Midbrain (tissue), 1 donor: ENCODE measurements at regions not wholly inside any gene's neighbourhood (a gene's known extent, or its start where the extent isn't known, plus 50 kb on each side); places are given as distances from the start of the nearest gene placed in this dataset.
"Not testable (repeated sequence)": the region's sequence is repeated elsewhere in the genome, so short reads cannot be mapped to it uniquely, and the experiment has no call there.

Experiments
- DNase-seq: peaks from one replicate; lab custom pipeline; 2025; lab: John Stamatoyannopoulos, UW

DNA sequence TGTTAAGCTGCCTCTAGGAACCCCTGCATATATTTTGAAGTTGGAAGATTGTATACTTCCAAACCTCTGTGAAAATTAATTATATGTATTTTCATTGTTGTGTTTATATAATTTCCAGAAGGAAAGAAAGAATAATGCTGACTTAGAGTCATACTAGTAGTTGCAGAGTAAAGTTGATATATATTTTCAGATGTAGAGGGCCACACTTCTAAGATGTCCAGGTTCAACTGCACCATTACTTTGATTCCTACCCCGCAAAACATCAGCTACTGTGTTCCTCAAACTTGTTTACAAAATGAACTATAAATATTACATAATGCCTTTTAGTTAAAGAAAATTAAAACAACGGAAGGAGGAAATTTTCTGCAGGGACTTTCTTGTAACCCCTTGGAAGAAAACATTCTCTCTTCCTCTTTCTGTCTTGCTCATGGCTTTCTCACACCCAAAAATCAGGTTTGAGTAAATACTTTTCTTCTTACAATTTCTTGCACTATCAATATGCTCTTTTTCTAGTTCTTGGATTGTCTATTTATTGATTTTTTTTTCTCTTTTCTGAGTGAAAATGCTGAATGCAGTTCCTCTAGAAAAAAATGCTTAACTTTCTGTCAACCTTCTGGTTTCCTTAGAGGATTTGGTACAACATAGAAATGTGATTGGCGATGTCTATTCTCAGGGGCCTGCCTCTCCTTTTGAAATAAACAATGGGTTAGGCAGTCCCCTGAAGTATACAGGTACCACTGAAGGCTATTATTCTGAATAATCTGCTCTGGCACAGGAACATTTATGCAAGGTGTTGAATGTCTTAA is 867.8 kb downstream of the TTLL7 start:
- DNase-seq, result no peak

GRCh38 chr1:83129107-83129506 is 869.8 kb downstream of the TTLL7 start:
- no peak for DNase-seq

GRCh38 chr1:83125456-83125855 is 873.5 kb downstream of the TTLL7 start:
- no peak for DNase-seq

GRCh38 chr1:83123019-83123418 is 875.9 kb downstream of the TTLL7 start:
- DNase-seq, result no peak

- no peak for DNase-seq
These were observed 880.5 kb downstream of the TTLL7 start for GRCh38 chr1:83118472-83118871.

- not testable (repeated sequence) for DNase-seq
These were observed 881.9 kb downstream of the TTLL7 start for GRCh38 chr1:83117030-83117429.

DNA sequence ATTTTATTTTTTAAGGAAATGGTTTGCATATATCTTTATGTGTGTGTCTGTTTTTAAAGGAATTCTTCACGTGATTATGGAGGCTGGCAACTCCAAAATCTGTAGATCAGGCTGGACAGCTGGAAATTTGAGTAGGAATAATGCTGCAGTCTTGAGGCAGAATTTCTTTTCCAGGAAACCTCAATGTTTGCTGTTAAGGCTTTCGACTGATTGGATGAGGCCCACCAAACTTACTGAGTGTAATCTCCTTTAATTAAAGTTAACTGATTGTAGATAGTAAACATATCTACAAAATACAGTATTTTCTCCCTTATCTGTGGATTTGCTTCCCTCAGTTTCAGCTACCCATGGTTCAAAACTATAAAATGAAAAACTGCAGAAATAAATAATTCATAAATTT is 883.1 kb downstream of the TTLL7 start:
- DNase-seq, result no peak

GRCh38 chr1:83114136-83114834 is 884.6 kb downstream of the TTLL7 start:
- no peak for DNase-seq

GRCh38 chr1:83113652-83114051 is 885.3 kb downstream of the TTLL7 start:
- DNase-seq, result no peak

- no peak for DNase-seq
These were observed 886.6 kb downstream of the TTLL7 start for GRCh38 chr1:83112248-83112885.

DNA sequence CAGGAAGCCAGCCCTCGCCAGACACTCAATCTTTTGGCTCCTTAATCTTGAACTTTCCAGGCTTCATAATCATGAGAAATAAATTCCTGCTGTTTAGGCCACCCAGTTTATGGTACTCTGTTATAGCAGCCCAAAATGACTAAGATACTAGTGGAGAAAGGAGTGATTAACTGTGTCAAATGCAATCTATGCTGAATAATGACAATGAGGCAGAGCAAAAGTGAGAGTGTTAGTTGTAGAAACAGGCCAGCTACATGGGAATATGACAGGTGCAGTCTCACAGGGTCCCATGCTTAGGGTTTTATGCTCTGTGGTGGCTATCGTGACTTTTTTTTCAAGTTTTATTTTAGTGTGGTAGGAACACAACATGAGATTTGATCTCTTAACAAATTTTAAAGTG is 888.8 kb downstream of the TTLL7 start:
- no peak for DNase-seq

DNA sequence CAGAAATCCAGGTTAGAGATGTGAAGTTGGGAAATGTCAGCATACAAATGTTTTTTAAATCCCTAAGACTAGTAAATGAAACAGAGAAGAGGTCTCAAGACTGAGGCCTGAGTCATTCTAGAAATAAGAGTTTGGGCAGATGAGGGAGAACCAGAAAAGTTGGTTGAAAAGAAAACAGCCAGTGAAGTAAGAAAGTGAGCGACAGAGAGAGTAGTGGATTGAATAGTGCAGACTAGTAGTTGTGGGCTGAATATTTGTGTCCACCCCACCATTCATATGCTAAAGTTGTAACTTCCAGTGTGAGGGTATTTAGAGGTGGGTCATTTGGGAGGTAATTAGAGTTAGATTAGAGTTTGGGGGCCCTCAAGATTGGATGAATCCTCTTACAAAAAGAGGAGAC is 889.2 kb downstream of the TTLL7 start:
- no peak for DNase-seq

DNA sequence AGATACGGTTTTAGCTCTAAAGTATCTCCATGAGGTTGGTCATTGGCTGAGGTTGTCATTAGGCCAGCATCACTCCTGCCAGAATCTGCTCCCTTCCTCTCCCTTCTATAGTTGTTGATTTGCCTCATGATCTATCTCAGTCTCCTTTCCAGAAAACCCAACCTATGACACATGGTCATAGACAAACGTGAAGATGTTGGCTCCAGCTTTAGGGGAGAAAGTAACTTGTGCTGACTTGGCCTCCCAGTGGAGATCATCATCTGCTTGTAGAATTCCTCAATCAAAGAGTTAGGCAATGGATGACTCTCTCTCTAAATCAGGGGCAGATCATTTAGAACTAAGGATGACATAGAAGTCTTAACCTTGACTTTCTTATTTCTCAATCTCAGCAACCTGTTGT is 894.4 kb downstream of the TTLL7 start:
- DNase-seq, result no peak

DNA sequence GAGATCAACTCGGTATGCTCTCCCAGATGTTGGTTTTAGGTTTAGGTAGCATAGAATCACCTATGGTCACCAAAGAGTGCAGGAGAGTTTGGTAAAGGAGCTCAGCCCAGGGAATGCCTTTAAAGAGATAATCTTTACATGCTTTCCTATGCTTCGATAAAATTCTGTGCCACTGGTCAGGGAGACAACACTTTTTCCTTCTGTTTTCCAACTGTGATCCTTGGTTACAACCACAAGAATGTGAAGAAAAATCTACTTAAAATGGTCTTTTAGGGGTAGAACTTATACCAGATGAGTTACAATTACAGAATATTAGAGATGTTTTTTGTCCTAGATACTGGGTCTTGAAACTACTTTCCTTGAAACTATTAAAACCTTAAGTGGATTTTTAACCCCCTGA is 895.6 kb downstream of the TTLL7 start:
- no peak for DNase-seq

DNA sequence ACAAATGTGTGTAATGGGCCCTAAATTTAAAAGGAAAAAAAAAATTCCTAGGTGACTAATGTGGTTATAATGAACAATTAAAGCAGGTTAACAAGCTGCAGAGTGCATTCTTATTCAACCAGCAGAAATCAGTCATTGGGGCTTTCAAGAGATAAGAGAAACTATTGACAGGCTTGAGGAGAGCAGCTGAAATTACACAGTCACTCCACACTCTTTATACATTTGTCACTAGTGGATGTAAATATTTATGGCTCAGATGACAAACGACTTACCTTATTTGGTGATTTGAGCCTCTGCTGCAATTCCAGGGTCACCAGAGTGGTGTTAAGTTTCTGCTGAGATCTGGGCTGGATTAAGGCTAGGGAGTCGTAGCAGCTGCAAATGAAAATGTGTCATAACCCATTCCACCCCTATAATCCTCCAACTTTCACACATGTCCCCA is 896.3 kb downstream of the TTLL7 start:
- no peak for DNase-seq

GRCh38 chr1:83101406-83101805 is 897.5 kb downstream of the TTLL7 start:
- no peak for DNase-seq

DNA sequence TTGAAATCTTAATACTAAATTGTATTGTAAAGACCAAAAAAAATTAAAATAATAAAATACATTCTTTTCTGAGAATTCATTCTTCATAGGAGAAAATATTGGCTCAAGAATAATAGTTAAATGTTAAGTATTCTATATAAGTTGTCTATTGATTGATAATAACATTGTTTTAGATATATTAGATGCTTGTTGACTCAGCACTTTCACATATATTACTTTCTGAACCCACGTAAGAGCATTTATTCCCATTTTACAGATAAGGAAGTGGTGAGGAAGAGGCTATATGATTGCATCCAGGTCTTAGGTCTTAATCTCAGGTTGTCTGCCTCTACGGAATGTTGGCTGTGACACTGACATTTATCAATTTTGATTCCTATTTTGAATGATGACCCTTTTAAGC is 898.8 kb downstream of the TTLL7 start:
- DNase-seq, result no peak

DNA sequence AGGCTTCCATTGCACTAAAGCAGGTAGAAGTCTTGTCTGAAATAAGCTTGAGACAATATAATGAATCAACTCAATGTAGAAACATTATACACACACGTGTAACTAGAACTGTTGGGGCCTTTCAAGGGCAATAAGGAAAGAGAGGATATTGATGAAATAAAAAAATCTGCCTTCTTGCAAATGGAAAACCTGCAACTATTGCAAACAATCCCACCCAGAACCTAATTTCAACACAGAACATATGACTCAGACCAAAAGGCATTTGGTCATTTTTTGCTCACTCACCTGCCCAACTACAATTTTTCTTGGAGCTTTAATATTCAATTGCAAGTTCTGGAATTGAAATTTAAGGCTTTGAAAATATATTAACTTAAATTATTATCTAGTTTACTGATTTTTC is 900.1 kb downstream of the TTLL7 start:
- DNase-seq, result no peak

DNA sequence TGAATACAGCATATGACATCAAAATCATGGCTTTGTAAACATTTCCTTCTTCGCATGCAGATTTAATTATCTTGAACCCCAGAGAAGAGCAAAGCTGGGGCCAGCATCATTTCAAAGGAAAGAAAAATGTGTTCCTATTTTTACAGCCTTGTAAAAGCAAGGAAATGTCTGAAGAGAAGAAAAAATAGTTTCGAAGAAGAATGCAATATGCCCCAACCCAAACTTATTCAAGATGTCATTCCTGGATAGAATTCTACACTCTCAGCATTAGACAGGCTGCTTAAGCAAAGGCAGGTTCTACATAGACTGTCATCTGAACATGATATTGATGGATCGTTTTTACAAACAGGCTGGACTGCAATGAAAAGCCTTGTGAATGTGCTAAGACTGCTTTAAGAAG is 900.8 kb downstream of the TTLL7 start:
- DNase-seq, result no peak

DNA sequence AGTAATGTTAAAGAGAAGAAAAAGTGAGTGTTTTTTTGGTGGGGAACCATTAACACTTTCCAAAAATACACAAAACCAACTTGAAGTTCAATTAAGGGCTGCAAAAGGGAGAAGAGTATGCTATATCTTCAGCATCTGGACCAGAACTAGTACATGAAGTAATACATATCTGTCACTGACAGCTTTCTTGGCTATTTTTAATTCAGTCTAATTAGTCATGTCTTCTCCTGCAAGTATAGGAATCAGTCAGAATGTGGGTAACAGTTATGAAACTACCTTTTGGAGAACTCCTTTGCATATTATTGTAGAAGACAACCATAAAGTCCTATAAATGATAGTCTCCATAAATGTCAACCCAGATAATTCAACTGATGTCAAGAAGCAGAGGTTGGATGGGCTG is 901.2 kb downstream of the TTLL7 start:
- no peak for DNase-seq

DNA sequence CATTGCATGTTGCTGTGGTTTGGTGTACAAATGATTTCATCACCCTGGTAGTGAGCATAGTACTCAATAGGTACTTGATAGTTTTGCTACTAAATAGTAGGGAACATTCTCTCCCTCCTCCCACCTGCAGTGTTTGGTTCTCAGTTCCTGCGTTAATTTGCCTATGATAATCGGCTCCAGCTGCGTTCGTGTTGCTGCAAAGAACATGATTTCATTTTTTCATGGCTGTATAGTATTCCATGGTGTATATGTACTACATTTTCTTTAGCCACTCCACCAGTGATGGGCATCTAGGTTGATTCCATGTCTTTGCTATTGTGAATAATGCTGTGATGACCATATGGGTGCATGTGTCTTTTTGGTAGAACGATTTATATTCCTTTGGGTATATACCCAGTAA is 903.4 kb downstream of the TTLL7 start:
- no peak for DNase-seq

DNA sequence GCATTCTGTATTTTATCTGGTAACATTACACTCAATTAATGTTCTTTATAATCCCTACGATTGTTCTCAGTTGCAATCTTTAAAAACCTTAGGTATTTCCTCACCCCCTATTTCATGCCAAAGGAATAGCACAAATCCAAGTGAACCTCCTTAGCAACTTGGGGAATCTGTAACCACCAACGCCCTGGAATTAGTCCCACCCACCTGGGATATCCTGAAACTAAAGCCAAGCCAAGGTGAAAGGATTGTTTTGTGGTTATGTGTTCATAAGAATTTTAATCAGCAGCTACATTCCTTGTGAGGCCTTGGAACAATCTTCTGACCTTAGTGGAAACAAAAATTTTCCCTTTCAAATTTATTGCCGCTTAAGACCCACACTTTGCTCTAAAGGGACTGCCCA is 908.7 kb downstream of the TTLL7 start:
- no peak for DNase-seq

DNA sequence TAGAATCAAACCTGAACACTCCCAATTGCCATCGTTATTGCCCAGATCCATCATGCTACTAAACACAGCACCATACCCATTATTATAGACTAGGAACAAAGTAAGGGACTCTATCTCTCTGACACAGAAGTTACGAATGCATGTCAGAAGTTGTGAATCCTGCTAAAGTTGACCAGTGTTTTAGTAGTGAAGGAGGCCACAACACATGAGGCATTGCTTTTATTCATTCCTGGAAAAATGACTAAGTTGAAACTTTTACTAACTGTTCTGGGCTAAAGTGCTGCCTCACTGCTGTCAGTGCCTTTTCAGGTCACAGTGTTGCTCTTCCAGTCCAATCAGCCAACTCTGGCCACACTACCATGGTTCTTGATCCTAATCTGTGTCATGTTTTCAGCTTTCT is 911.1 kb downstream of the TTLL7 start:
- no peak for DNase-seq
